D721Med (cell line): ENCODE measurements at regions not wholly inside any gene's neighbourhood (a gene's known extent, or its start where the extent isn't known, plus 50 kb on each side); places are given as distances from the start of the nearest gene placed in this dataset.

ENCODE experiments used
- DNase-seq: peaks from one replicate; pipeline ENCODE4 v3.0.0; 2011; ENCODE audit warnings: low spot score; ENCODE audit not compliant: insufficient read length
- FAIRE-seq: peaks from 2 replicates; lab custom pipeline; 2011; peaks lifted over from hg19 to GRCh38; lab: Jason Lieb, UNC
- TF ChIP-seq, protein P1 (sequence below): IDR thresholded peaks from 2 replicates; pipeline ENCODE4 v1.5.1; 2012; ENCODE audit warnings: mild to moderate bottlenecking, control low read depth; ENCODE audit not compliant: insufficient read depth; ENCODE audit errors: missing control alignments

DNA sequence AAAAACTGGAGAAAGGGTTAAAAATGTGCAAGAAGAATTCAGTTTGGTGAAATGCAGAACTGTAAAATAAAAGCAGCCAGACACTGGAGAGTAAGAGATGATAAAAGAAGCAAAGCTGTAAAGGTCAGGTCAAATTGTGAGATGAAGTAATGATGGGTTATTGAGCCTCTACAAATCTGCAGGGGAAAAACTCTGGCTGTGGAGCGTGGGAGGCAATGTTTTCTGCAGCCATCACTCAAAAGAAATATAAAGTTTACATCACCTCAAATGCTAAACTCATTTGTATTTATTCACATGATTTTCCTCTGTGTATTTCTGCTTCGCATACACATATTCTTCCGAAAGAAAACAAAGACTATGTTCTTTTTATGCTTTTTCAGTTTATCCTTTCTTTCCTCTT is 158.8 kb upstream of the GPR149 start:
- no peak for DNase-seq
- TF ChIP-seq, protein P1, sequence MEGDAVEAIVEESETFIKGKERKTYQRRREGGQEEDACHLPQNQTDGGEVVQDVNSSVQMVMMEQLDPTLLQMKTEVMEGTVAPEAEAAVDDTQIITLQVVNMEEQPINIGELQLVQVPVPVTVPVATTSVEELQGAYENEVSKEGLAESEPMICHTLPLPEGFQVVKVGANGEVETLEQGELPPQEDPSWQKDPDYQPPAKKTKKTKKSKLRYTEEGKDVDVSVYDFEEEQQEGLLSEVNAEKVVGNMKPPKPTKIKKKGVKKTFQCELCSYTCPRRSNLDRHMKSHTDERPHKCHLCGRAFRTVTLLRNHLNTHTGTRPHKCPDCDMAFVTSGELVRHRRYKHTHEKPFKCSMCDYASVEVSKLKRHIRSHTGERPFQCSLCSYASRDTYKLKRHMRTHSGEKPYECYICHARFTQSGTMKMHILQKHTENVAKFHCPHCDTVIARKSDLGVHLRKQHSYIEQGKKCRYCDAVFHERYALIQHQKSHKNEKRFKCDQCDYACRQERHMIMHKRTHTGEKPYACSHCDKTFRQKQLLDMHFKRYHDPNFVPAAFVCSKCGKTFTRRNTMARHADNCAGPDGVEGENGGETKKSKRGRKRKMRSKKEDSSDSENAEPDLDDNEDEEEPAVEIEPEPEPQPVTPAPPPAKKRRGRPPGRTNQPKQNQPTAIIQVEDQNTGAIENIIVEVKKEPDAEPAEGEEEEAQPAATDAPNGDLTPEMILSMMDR = no peak
- FAIRE-seq = no peak

DNA sequence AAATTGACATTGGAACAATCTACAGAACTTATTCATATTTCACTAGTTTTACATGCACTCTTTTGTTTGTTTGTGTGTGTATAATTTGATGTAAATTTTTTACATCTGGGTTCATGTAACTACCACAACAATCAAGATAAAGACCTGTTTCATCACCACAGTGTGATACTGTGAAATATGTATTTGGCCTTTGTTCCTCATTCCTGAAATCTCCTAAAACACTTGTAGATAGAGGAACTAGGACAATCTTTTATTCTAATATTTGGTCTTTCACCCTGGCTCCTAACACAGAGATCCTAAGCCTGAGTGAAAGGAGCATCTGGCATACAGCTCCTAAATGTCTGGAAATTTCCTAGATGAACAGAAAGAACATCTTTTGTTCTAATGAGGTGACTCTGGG is 155.0 kb upstream of the GPR149 start:
- DNase-seq (no peak), FAIRE-seq (no peak)
- TF ChIP-seq, protein P1 = no peak

DNA sequence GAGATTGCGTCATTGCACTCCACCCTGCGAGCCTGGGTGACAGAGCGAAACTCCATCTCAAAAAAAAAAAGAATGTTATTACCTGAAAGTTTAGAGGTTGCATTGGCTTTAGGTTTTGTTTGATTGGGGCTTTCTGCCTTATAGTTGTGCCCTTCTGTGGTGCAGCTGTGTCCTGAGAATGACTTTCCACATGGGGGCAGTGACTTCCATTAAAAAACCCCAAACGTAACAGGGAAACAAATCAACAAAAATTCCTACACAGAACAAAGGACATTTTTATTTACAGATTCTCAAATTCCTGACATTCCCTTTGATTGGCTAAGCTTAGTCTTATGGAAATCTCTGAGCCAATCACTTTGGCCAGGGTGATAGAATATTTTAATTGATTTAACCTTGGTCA is 154.1 kb upstream of the GPR149 start:
- FAIRE-seq (no peak), DNase-seq (no peak)
- TF ChIP-seq, protein P1 = peak; percentile 27

DNA sequence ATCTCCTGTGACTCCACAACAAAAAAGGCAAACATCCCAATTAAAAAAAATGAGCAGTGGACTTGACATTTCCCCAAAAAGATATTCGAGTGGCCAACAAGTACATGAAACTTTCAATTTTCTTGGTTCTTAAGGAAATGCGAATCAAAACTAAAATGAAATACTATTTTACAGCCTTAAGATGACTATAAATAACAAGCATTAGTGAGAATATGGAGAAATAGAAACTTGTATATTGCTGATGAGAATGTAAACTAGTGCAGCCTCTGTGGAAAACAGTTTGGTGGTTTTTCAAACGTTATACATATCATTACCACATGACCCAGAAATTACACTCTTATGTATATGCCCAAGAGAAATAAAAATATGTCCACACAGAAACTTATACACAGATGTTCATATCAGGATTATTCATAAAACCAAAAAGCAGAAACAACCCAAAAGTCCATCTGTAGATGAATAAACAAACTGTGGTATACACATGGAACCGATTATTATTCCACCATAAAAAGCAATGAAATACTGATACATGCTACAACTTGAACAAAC is 153.2 kb upstream of the GPR149 start:
- no peak for FAIRE-seq

DNA sequence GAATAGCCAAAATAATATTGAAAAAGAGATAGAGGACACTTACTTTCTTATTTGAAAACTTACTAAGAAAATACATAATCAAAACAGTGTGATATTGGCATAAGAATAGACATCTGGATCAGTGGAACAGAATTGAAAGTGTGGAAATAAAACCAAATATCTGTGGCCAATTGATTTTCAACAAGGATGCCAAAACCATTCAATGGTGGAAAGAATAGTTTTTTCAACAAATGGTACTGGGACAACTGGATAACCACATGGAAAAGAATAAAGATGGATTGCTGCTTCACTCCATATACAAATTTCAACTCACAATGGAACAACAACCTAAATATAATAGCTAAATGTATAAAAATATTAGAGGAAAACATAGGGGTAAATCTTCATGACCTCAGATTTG is 152.5 kb upstream of the GPR149 start:
- FAIRE-seq (no peak), DNase-seq (no peak)
- TF ChIP-seq, protein P1 = no peak

More for the DNA sequence above, 153.2 kb upstream of the GPR149 start:
- no peak for DNase-seq
- TF ChIP-seq, protein P1 = no peak

DNA sequence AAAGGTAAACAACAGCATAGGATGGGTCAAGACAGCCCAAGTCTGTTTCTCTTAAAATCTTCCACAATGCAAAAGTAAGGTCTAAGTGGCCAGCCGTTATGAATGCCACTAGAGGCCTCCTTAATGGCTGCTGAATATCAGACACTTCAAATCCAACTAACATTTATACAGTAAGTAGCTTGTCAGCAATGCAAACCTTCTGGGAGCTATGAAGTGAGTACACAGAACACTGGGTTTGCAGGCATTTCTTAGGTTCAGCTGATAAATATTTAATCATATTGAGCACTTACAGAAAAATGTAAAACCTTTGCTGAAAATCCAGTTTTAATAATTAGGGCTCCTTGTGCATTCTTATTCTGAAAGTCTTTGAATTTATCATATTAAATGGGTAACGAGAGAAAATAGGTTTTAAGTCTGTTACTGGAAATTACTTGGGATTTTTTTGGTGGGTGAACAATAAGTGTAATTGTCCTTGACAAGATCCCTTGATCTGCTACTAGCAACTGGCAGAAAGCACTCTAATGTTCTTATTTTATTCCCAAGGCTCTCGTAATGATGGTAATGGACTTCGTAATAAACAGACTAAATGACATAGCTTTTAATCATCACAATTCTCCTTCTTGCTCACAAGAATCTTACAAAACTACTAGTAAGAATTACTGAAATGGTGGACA is 141.7 kb upstream of the GPR149 start:
- DNase-seq = no peak
- FAIRE-seq = no peak
- TF ChIP-seq, protein P1 = no peak

DNA sequence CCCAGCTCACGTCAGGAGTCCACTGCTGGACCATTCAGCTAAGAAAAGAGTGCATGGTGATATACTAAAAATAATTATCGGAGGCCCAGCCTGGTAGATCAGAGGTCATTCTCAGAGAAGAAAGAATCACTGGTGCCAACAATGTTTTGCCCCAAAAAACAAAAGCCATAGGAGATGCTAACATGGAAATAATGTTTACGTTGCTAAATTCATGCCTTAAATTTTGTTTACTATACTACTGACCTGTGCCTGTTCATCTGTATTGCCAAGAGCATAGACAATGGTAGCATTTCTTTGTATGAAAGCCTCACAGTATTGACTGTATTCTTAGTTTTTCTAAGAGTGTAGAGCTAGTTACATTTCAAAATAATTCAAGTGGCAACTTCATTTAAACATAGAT is 138.1 kb upstream of the GPR149 start:
- FAIRE-seq (no peak), DNase-seq (no peak)
- TF ChIP-seq, protein P1 = no peak
